ENCODE measurements at regions not wholly inside any gene's neighbourhood (a gene's known extent, or its start where the extent isn't known, plus 50 kb on each side); places are given as distances from the start of the nearest gene placed in this dataset.

- TF ChIP-seq RFX5 (IDR thresholded peaks at IDR 0.05; ENCODE audit: low read depth, low read length): no peak
- TF ChIP-seq POLR2A (IDR thresholded peaks at IDR 0.05; ENCODE audit: low read depth, low read length): no peak
- TF ChIP-seq USF2 (IDR thresholded peaks at IDR 0.05; ENCODE audit: low read depth, low read length): no peak
- no peak for TF ChIP-seq CTCF (conservative IDR thresholded peaks at IDR 0.05; ENCODE audit: low read depth, low read length)
- TF ChIP-seq BHLHE40 (IDR thresholded peaks at IDR 0.05; ENCODE audit: low read depth, low read length): no peak
- TF ChIP-seq RCOR1 (IDR thresholded peaks at IDR 0.05; ENCODE audit: insufficient replicate concordance, low read length): no peak
- no peak for TF ChIP-seq FOS (IDR thresholded peaks at IDR 0.05; ENCODE audit: low read depth, low read length)
- TF ChIP-seq SMC3 (IDR thresholded peaks at IDR 0.05; ENCODE audit: low read depth, low read length): no peak
- TF ChIP-seq CHD1 (IDR thresholded peaks at IDR 0.05; ENCODE audit: low read depth, low read length): no peak
- TF ChIP-seq CEBPB (IDR thresholded peaks at IDR 0.05; ENCODE audit: low read depth, low read length): no peak
- no peak for TF ChIP-seq MAZ (IDR thresholded peaks at IDR 0.05; ENCODE audit: borderline replicate concordance, low read depth, low read length)
- no peak for TF ChIP-seq NFE2L2 (IDR thresholded peaks at IDR 0.05; ENCODE audit: low read depth, low read length)
Observed at GRCh38 chr5:138663561-138663960, 88.4 kb upstream of the HSPA9 start.

All from IMR-90 (cell line).